Mammary epithelial cell (primary cell): ENCODE measurements at regions not wholly inside any gene's neighbourhood (a gene's known extent, or its start where the extent isn't known, plus 50 kb on each side); places are given as distances from the start of the nearest gene placed in this dataset.

ENCODE experiments used
- EZH2 ChIP-seq: IDR thresholded peaks from 2 replicates; pipeline ENCODE4 v1.6.1; 2012; ENCODE audit warnings: low read length, inconsistent platforms, borderline replicate concordance
- TF ChIP-seq, protein P1 (sequence below), 2 donors: IDR thresholded peaks in 1 of 2; conservative IDR thresholded peaks in 1 of 2; 2 replicates each; pipeline ENCODE4 v1.5.1; 2011 to 2012; ENCODE audit warnings: inconsistent platforms in 2 of 2, low read length in 2 of 2, mild to moderate bottlenecking in 2 of 2, control low read depth in 1 of 2, low read depth in 1 of 2; ENCODE audit not compliant: insufficient read depth in 1 of 2; ENCODE audit errors: extremely low read depth in 1 of 2

DNA sequence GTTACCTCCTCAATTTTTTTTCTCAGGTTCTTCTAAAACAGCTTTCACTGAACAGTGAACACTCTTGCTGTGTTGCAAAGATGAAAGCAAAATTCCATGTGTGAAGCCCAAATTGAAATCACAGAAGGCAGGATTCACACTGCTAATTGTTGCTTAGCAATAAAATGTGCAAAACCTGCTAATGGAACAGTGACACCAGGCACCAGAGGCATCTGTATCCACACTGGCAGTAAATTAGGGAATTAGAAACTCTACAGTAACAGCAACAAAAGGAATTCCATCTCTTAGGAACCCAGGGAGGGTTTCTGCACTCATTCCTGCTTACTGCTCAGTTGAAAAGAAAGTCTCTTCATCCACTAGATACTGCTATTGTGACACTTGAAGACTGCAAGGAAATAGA is 202.3 kb downstream of the GXYLT1 start:
- TF ChIP-seq, protein P1, sequence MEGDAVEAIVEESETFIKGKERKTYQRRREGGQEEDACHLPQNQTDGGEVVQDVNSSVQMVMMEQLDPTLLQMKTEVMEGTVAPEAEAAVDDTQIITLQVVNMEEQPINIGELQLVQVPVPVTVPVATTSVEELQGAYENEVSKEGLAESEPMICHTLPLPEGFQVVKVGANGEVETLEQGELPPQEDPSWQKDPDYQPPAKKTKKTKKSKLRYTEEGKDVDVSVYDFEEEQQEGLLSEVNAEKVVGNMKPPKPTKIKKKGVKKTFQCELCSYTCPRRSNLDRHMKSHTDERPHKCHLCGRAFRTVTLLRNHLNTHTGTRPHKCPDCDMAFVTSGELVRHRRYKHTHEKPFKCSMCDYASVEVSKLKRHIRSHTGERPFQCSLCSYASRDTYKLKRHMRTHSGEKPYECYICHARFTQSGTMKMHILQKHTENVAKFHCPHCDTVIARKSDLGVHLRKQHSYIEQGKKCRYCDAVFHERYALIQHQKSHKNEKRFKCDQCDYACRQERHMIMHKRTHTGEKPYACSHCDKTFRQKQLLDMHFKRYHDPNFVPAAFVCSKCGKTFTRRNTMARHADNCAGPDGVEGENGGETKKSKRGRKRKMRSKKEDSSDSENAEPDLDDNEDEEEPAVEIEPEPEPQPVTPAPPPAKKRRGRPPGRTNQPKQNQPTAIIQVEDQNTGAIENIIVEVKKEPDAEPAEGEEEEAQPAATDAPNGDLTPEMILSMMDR (conservative IDR thresholded peaks at IDR 0.05 in 1 of 2, IDR thresholded peaks at IDR 0.05 in 1 of 2; ENCODE audit: extremely low read depth in 1 of 2, insufficient read depth in 1 of 2, low read depth in 1 of 2, low read length in 2 of 2): no peak
- no peak for TF ChIP-seq EZH2
